Esophagus squamous epithelium (tissue), 4 donors: ENCODE measurements at regions not wholly inside any gene's neighbourhood (a gene's known extent, or its start where the extent isn't known, plus 50 kb on each side); places are given as distances from the start of the nearest gene placed in this dataset.

ENCODE experiments used
- POLR2A ChIP-seq, 4 donors: fragments of 450-650 bp; IDR thresholded peaks; one replicate each; pipeline ENCODE4 v1.6.1; 2017; ENCODE audit warnings: antibody characterized with exemption in 4 of 4, mild to moderate bottlenecking in 4 of 4, moderate library complexity in 3 of 4
- TF ChIP-seq, protein P1 (sequence below), 6 experiments: fragments of 450-650 bp in 4 of 6; fragments of 200-600 bp in 2 of 6; sonication (generic) in 2 of 6; IDR thresholded peaks; one replicate each; pipeline ENCODE4 v1.5.1; 2016 to 2019; ENCODE audit warnings: antibody characterized with exemption in 6 of 6, mild to moderate bottlenecking in 4 of 6, moderate library complexity in 4 of 6

DNA sequence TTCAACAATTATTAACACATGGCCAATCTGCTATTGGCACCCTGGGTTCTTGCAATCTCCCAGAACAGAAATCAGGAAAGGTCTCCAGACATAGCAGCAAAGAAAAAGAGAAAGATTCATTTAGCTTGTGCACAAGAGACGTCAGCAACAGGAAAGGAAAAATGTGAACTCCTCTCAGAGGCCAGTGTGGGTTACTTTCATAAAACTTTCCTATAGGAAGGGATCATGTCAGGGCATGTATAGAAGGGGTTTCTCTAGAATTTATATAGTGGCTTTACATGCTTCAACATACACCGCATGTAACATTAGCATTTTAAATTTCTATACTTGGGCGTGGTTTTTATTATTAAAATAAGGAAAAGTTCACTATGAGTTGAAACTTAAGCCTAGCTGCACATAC is 725.1 kb downstream of the SORCS1 start:
- TF ChIP-seq POLR2A (IDR thresholded peaks at IDR 0.05), result no peak
- TF ChIP-seq, protein P1, sequence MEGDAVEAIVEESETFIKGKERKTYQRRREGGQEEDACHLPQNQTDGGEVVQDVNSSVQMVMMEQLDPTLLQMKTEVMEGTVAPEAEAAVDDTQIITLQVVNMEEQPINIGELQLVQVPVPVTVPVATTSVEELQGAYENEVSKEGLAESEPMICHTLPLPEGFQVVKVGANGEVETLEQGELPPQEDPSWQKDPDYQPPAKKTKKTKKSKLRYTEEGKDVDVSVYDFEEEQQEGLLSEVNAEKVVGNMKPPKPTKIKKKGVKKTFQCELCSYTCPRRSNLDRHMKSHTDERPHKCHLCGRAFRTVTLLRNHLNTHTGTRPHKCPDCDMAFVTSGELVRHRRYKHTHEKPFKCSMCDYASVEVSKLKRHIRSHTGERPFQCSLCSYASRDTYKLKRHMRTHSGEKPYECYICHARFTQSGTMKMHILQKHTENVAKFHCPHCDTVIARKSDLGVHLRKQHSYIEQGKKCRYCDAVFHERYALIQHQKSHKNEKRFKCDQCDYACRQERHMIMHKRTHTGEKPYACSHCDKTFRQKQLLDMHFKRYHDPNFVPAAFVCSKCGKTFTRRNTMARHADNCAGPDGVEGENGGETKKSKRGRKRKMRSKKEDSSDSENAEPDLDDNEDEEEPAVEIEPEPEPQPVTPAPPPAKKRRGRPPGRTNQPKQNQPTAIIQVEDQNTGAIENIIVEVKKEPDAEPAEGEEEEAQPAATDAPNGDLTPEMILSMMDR (IDR thresholded peaks at IDR 0.05), result no peak
